WTC11 (cell line): ENCODE measurements at regions not wholly inside any gene's neighbourhood (a gene's known extent, or its start where the extent isn't known, plus 50 kb on each side); places are given as distances from the start of the nearest gene placed in this dataset.

Experiments
- ATAC-seq: fragments of 200-7000 bp; cut with Tn5 transposase; 2 replicates; pipeline ENCODE4 v1.10.0; 2021; ENCODE audit warnings: mild to moderate bottlenecking, moderate library complexity
- CTCF ChIA-PET: fragments of 300-600 bp; sonication (Branson Sonifier 250); formaldehyde crosslinking; loops from one replicate; lab custom pipeline; 2021; ENCODE audit warnings: antibody characterized with exemption; lab: Charles Lee
- POLR2A ChIA-PET: fragments of 350-600 bp; sonication (Branson Sonifier 250); formaldehyde crosslinking; loops from one replicate; lab custom pipeline; 2021; ENCODE audit warnings: antibody characterized with exemption; lab: Charles Lee
- DNase-seq: peaks from one replicate; pipeline ENCODE4 v3.0.0; 2021; ENCODE audit warnings: low spot score
- H3K27ac Mint-ChIP-seq: 2 replicates; pipeline ENCODE4 v1.8.0; 2021; ENCODE audit warnings: mixed read lengths
- H3K27me3 Mint-ChIP-seq: 2 replicates; pipeline ENCODE4 v1.8.0; 2021; ENCODE audit warnings: low read depth, mild to moderate bottlenecking, moderate library complexity, mixed read lengths
- H3K36me3 Mint-ChIP-seq: 2 replicates; pipeline ENCODE4 v1.8.0; 2021; ENCODE audit warnings: mixed read lengths
- H3K4me1 Mint-ChIP-seq: 2 replicates; pipeline ENCODE4 v1.8.0; 2022; ENCODE audit warnings: mixed read lengths
- H3K4me3 Mint-ChIP-seq: 2 replicates; pipeline ENCODE4 v1.8.0; 2021; ENCODE audit warnings: mild to moderate bottlenecking, moderate library complexity, mixed read lengths
- H3K9me3 Mint-ChIP-seq: 2 replicates; pipeline ENCODE4 v1.8.0; 2021; ENCODE audit warnings: mixed read lengths
- ATF1 ChIP-seq: sonication (generic); formaldehyde crosslinking; IDR thresholded peaks from 2 replicates; pipeline ENCODE4 v1.8.1; 2023; ENCODE audit warnings: mild to moderate bottlenecking, moderate library complexity, missing genetic modification reagents
- ETV6 ChIP-seq: sonication (generic); formaldehyde crosslinking; IDR thresholded peaks from 2 replicates; pipeline ENCODE4 v1.8.1; 2022; ENCODE audit warnings: mild to moderate bottlenecking, missing genetic modification reagents
- FOXK1 ChIP-seq: sonication (generic); formaldehyde crosslinking; IDR thresholded peaks from 2 replicates; pipeline ENCODE4 v1.8.0; 2022; ENCODE audit warnings: mild to moderate bottlenecking, moderate library complexity, missing genetic modification reagents
- HMGA2 ChIP-seq: fragments of 250-450 bp; sonication (Bioruptor Pico); IDR thresholded peaks from 2 replicates; pipeline ENCODE4 v1.4.0; 2021; ENCODE audit warnings: mild to moderate bottlenecking, moderate library complexity
- IRF2 ChIP-seq: sonication (generic); formaldehyde crosslinking; IDR thresholded peaks from 2 replicates; pipeline ENCODE4 v1.8.0; 2022; ENCODE audit warnings: low read depth, missing genetic modification reagents, borderline replicate concordance
- JUN ChIP-seq: sonication (generic); formaldehyde crosslinking; IDR thresholded peaks from 2 replicates; pipeline ENCODE4 v1.8.0; 2023; ENCODE audit warnings: mild to moderate bottlenecking, missing genetic modification reagents
- MYBL2 ChIP-seq: sonication (generic); formaldehyde crosslinking; IDR thresholded peaks from 2 replicates; pipeline ENCODE4 v1.8.1; 2023; ENCODE audit warnings: mild to moderate bottlenecking, moderate library complexity, missing genetic modification reagents
- PRRX2 ChIP-seq: fragments of 250-450 bp; sonication (Bioruptor Pico); IDR thresholded peaks from 2 replicates; pipeline ENCODE4 v1.8.0; 2021; ENCODE audit warnings: mild to moderate bottlenecking
- SMAD3 ChIP-seq: sonication (generic); formaldehyde crosslinking; IDR thresholded peaks from 2 replicates; pipeline ENCODE4 v1.8.0; 2022; ENCODE audit warnings: missing genetic modification reagents, mild to moderate bottlenecking, borderline replicate concordance
- SOX15 ChIP-seq: fragments of 250-450 bp; sonication (Bioruptor Pico); IDR thresholded peaks from 2 replicates; pipeline ENCODE4 v1.9.0; 2021; ENCODE audit warnings: mild to moderate bottlenecking
- TEAD1 ChIP-seq: sonication (generic); formaldehyde crosslinking; IDR thresholded peaks from 2 replicates; pipeline ENCODE4 v1.8.0; 2022; ENCODE audit warnings: mild to moderate bottlenecking, missing genetic modification reagents
- ZNF317 ChIP-seq: sonication (generic); formaldehyde crosslinking; IDR thresholded peaks from 2 replicates; pipeline ENCODE4 v1.8.1; 2023; ENCODE audit warnings: low read depth, mild to moderate bottlenecking, moderate library complexity, missing genetic modification reagents, borderline replicate concordance
- TF ChIP-seq, protein P1 (sequence below): sonication (generic); formaldehyde crosslinking; IDR thresholded peaks from 2 replicates; pipeline ENCODE4 v1.8.1; 2023; ENCODE audit warnings: mild to moderate bottlenecking, missing genetic modification reagents, moderate library complexity
- TF ChIP-seq, protein P2 (sequence below): sonication (generic); formaldehyde crosslinking; IDR thresholded peaks from 2 replicates; pipeline ENCODE4 v1.8.0; 2023; ENCODE audit warnings: missing genetic modification reagents
- TF ChIP-seq, protein P3 (sequence below): sonication (generic); formaldehyde crosslinking; IDR thresholded peaks from 2 replicates; pipeline ENCODE4 v1.8.1; 2023; ENCODE audit warnings: mild to moderate bottlenecking, missing genetic modification reagents
- TF ChIP-seq, protein P4 (sequence below): fragments of 250-450 bp; sonication (Bioruptor Pico); IDR thresholded peaks from 2 replicates; pipeline ENCODE4 v1.9.0; 2021; ENCODE audit warnings: mild to moderate bottlenecking, borderline replicate concordance

GRCh38 chr2:64268330-64269048 lies 124.3 kb upstream of the PELI1 start (continued):
- TF ChIP-seq JUN (CRISPR knock-in tag) (no peak), HMGA2 (no peak), TEAD1 (CRISPR knock-in tag) (no peak), FOXK1 (CRISPR knock-in tag) (no peak), MYBL2 (CRISPR knock-in tag) (no peak), SOX15 (CRISPR knock-in tag) (no peak), ATF1 (CRISPR knock-in tag) (no peak)
- TF ChIP-seq, protein P1, sequence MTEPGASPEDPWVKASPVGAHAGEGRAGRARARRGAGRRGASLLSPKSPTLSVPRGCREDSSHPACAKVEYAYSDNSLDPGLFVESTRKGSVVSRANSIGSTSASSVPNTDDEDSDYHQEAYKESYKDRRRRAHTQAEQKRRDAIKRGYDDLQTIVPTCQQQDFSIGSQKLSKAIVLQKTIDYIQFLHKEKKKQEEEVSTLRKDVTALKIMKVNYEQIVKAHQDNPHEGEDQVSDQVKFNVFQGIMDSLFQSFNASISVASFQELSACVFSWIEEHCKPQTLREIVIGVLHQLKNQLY (CRISPR knock-in tag) = no peak
- TF ChIP-seq, protein P2, sequence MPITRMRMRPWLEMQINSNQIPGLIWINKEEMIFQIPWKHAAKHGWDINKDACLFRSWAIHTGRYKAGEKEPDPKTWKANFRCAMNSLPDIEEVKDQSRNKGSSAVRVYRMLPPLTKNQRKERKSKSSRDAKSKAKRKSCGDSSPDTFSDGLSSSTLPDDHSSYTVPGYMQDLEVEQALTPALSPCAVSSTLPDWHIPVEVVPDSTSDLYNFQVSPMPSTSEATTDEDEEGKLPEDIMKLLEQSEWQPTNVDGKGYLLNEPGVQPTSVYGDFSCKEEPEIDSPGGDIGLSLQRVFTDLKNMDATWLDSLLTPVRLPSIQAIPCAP (CRISPR knock-in tag) = no peak

DNA sequence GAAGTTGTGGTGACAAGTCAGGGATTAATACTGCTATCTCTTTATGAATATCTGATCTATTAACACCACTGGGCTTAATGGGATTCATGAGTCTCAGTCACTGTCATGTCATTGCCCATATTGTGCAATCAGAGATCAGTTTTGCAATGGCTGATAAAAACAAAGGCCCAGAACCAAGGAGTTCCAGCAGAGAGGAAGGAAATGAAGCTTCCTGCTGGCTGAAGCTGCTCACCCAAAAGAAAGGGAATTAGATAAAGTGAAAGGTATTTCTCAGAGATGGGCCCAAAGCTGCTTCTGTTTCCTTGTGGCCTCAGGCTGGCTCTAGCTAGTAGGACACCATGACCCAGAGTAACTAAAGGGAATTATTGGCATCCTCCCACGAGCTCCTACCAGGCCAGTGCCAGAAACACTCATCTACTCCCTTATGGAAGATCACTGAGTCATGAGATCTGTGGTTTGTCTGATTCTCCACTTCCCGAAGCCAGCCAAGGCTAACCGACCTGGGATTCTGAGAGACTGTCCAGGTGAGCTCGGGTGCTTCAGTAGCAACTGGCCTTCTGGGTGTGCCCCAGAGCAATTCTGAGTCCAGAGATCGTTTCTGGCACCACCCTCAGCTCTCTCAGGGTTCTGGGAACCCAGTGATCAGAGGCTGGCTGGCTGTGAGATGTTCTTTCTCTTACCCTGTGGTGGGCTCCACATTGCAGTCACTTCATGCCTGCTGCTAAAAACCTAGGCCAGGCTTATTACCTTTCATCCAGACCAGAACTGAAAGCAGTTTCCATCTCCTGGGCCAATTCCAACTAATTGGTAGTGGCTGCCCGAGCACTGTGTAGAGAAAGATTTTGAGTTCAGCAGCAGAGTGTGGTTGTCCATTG lies 129.5 kb upstream of the PELI1 start:
- peaks cover 13% of the 10 kb centered on the region for H3K9me3 Mint-ChIP-seq
- no peak for TF ChIP-seq MYBL2 (CRISPR knock-in tag)
- TF ChIP-seq ETV6 = peak; percentile 38; the same call in 1 of the 2 replicates
- TF ChIP-seq SMAD3 (CRISPR knock-in tag) = no peak
- no peak for TF ChIP-seq ZNF317 (CRISPR knock-in tag)
- TF ChIP-seq, protein P3, sequence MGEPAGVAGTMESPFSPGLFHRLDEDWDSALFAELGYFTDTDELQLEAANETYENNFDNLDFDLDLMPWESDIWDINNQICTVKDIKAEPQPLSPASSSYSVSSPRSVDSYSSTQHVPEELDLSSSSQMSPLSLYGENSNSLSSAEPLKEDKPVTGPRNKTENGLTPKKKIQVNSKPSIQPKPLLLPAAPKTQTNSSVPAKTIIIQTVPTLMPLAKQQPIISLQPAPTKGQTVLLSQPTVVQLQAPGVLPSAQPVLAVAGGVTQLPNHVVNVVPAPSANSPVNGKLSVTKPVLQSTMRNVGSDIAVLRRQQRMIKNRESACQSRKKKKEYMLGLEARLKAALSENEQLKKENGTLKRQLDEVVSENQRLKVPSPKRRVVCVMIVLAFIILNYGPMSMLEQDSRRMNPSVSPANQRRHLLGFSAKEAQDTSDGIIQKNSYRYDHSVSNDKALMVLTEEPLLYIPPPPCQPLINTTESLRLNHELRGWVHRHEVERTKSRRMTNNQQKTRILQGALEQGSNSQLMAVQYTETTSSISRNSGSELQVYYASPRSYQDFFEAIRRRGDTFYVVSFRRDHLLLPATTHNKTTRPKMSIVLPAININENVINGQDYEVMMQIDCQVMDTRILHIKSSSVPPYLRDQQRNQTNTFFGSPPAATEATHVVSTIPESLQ (CRISPR knock-in tag) = no peak
- TF ChIP-seq, protein P4, sequence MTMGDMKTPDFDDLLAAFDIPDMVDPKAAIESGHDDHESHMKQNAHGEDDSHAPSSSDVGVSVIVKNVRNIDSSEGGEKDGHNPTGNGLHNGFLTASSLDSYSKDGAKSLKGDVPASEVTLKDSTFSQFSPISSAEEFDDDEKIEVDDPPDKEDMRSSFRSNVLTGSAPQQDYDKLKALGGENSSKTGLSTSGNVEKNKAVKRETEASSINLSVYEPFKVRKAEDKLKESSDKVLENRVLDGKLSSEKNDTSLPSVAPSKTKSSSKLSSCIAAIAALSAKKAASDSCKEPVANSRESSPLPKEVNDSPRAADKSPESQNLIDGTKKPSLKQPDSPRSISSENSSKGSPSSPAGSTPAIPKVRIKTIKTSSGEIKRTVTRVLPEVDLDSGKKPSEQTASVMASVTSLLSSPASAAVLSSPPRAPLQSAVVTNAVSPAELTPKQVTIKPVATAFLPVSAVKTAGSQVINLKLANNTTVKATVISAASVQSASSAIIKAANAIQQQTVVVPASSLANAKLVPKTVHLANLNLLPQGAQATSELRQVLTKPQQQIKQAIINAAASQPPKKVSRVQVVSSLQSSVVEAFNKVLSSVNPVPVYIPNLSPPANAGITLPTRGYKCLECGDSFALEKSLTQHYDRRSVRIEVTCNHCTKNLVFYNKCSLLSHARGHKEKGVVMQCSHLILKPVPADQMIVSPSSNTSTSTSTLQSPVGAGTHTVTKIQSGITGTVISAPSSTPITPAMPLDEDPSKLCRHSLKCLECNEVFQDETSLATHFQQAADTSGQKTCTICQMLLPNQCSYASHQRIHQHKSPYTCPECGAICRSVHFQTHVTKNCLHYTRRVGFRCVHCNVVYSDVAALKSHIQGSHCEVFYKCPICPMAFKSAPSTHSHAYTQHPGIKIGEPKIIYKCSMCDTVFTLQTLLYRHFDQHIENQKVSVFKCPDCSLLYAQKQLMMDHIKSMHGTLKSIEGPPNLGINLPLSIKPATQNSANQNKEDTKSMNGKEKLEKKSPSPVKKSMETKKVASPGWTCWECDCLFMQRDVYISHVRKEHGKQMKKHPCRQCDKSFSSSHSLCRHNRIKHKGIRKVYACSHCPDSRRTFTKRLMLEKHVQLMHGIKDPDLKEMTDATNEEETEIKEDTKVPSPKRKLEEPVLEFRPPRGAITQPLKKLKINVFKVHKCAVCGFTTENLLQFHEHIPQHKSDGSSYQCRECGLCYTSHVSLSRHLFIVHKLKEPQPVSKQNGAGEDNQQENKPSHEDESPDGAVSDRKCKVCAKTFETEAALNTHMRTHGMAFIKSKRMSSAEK = no peak
- TF ChIP-seq IRF2 = no peak
- peak; percentile 19; the same call in 1 of the 2 replicates for TF ChIP-seq TEAD1 (CRISPR knock-in tag)
- no peak for TF ChIP-seq PRRX2 (CRISPR knock-in tag)
- H3K27ac Mint-ChIP-seq = peak overlapping the region; percentile 71
- ATAC-seq (no peak), DNase-seq (no peak)
- H3K4me1 Mint-ChIP-seq = peaks cover 87% of the 10 kb centered on the region
- H3K27me3 Mint-ChIP-seq = peaks cover 14% of the 10 kb centered on the region
- H3K4me3 Mint-ChIP-seq = no peak overlapping the region
- CTCF ChIA-PET = interaction anchor here (1.0 to 1.1 kb wide), 2 partner anchors 23 to 39 kb away, joined by 3 read pairs; no protein-coding TSS in a partner anchor
- peaks cover 14% of the 10 kb centered on the region for H3K36me3 Mint-ChIP-seq
- POLR2A ChIA-PET = interaction anchor here (0.9 kb wide), 1 partner anchor 11 kb away, joined by 4 read pairs; no protein-coding TSS in a partner anchor
